ENCODE measurements at regions not wholly inside any gene's neighbourhood (a gene's known extent, or its start where the extent isn't known, plus 50 kb on each side); places are given as distances from the start of the nearest gene placed in this dataset.
A peak's percentile ranks its signal among the peaks of the same experiment; 100 is the strongest.

DNA sequence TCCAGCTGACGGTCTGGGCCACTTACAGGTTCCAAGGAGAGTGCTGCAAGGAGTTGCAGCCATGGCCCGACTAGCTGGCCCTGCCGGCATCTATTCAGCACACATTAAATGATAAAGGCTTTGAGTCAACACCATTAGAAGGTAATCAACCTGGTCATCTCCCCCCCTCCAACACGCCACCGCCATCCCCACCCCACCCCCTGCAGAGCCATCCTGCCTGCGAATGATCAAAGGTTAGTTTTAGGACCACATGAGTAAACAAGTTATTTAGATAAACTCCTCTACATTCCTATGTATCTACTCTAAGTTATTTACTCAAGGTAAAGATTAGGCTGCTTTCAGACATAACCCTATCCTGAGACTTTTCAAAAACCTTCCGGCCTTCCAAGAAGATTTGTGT lies 349.3 kb upstream of the SLC39A10 start:
- BruUV-seq (replicated peaks): no TSS peak
- CTCF ChIA-PET: no interaction called here
- Histone ChIP-seq H2AFZ (ENCODE audit: low read length) (no peak overlapping the region), H3K4me1 (ENCODE audit: insufficient read depth, low read length) (no peaks in the 10 kb centered on the region), H3K79me2 (ENCODE audit: low read length) (no peaks in the 10 kb centered on the region), H3K4me3 (ENCODE audit: low read length) (no peak overlapping the region), H3K9me2 (replicated peaks; ENCODE audit: low read length) (no peaks in the 10 kb centered on the region), H3F3A (ENCODE audit: low read length, unreplicated experiment) (no peaks in the 10 kb centered on the region), H3K4me2 (ENCODE audit: low read length) (0 out of 2 replicates have a peak overlapping the region, but pooled peaks have one; percentile 15), H3K27ac (ENCODE audit: low read length) (no peak overlapping the region), H3K27me3 (ENCODE audit: low read length) (no peaks in the 10 kb centered on the region), H3K9ac (ENCODE audit: low read length) (no peak overlapping the region), H3K9me3 (ENCODE audit: low read length) (no peaks in the 10 kb centered on the region), H3K36me3 (ENCODE audit: low read depth, low read length) (no peaks in the 10 kb centered on the region), H4K20me1 (ENCODE audit: low read length) (no peaks in the 10 kb centered on the region)
- intact Hi-C loops (cut with micrococcal nuclease): loop anchor here (10.0 kb wide), 1 partner anchor 273 kb away; no protein-coding TSS in a partner anchor
- POLR2A ChIA-PET (ENCODE audit: unreplicated experiment): no interaction called here
- TF ChIP-seq EZH2phosphoT487 (IDR thresholded peaks at IDR 0.05; ENCODE audit: borderline replicate concordance, low read length) (no peak), EZH2 (IDR thresholded peaks at IDR 0.05; ENCODE audit: low read length, unreplicated experiment) (no peak)
- TF ChIP-seq, protein P1, sequence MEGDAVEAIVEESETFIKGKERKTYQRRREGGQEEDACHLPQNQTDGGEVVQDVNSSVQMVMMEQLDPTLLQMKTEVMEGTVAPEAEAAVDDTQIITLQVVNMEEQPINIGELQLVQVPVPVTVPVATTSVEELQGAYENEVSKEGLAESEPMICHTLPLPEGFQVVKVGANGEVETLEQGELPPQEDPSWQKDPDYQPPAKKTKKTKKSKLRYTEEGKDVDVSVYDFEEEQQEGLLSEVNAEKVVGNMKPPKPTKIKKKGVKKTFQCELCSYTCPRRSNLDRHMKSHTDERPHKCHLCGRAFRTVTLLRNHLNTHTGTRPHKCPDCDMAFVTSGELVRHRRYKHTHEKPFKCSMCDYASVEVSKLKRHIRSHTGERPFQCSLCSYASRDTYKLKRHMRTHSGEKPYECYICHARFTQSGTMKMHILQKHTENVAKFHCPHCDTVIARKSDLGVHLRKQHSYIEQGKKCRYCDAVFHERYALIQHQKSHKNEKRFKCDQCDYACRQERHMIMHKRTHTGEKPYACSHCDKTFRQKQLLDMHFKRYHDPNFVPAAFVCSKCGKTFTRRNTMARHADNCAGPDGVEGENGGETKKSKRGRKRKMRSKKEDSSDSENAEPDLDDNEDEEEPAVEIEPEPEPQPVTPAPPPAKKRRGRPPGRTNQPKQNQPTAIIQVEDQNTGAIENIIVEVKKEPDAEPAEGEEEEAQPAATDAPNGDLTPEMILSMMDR (conservative IDR thresholded peaks at IDR 0.05; ENCODE audit: low read depth, low read length): no peak
- peak; percentile 14 for DNase-seq
- peak; percentile 56 for ATAC-seq

DNA sequence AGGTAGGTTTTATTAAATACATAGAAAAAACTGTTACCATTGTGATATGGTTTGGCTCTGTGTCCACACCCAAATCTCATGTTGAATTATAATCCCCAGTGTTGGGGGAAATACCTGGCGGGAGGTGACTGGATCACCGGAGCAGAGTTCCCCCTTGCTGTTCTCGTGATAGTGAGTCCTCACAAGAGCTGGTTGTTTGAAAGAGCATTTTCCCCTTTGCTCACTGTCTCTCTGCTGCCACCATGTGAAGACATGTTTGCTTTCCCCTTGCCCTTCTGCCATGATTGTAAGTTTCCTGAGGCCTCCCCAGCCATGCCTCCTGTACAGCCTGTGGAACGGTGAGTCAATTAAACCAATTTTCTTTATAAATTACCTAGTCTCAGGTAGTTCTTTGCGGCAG lies 352.7 kb upstream of the SLC39A10 start:
- CTCF ChIA-PET: no interaction called here
- intact Hi-C loops (cut with micrococcal nuclease): loop anchor here (5.0 to 10.0 kb wide), 2 partner anchors 270 to 752 kb away; no protein-coding TSS in a partner anchor
- no peaks in the 10 kb centered on the region for H4K20me1 ChIP-seq (ENCODE audit: low read length)
- no peaks in the 10 kb centered on the region for H3K79me2 ChIP-seq (ENCODE audit: low read length)
- H3K9me2 ChIP-seq (replicated peaks; ENCODE audit: low read length): no peaks in the 10 kb centered on the region
- POLR2A ChIA-PET (ENCODE audit: unreplicated experiment): no interaction called here
- no peak overlapping the region for H3K4me2 ChIP-seq (ENCODE audit: low read length)
- no peak overlapping the region for H3K27ac ChIP-seq (ENCODE audit: low read length)
- H3K27me3 ChIP-seq (ENCODE audit: low read length): no peaks in the 10 kb centered on the region
- H3F3A ChIP-seq (ENCODE audit: low read length, unreplicated experiment): no peaks in the 10 kb centered on the region
- TF ChIP-seq, protein P1 (conservative IDR thresholded peaks at IDR 0.05; ENCODE audit: low read depth, low read length): peak; percentile 53; the same call in 1 of the 2 replicates
- TF ChIP-seq EZH2 (IDR thresholded peaks at IDR 0.05; ENCODE audit: low read length, unreplicated experiment) (no peak), EZH2phosphoT487 (IDR thresholded peaks at IDR 0.05; ENCODE audit: borderline replicate concordance, low read length) (no peak)
- DNase-seq (peak; percentile 45), ATAC-seq (peak; percentile 57)
- no peaks in the 10 kb centered on the region for H3K9me3 ChIP-seq (ENCODE audit: low read length)
- BruUV-seq (replicated peaks): no TSS peak
- no peak overlapping the region for H2AFZ ChIP-seq (ENCODE audit: low read length)
- no peaks in the 10 kb centered on the region for H3K36me3 ChIP-seq (ENCODE audit: low read depth, low read length)
- no peaks in the 10 kb centered on the region for H3K4me1 ChIP-seq (ENCODE audit: insufficient read depth, low read length)
- H3K9ac ChIP-seq (ENCODE audit: low read length): no peak overlapping the region
- no peak overlapping the region for H3K4me3 ChIP-seq (ENCODE audit: low read length)

DNA sequence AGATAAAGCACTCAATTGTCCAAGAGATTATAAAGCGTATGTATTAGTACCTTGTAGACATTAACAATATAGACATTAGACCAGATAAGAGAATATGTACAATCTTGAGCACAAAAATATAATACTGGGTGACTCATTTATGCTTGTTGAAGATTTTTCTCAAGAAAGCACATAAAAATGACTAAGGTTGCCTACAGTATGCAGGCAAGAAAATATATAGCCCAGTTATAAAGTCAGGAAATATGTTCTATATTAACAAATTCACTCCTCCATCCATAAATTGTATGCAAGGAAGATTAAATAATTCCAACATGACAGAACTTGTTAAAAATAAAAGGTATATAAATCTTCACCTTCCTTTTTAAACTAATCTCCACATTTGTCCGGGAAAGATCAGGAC lies 356.4 kb upstream of the SLC39A10 start:
- Histone ChIP-seq H3K4me1 (ENCODE audit: insufficient read depth, low read length) (no peaks in the 10 kb centered on the region), H2AFZ (ENCODE audit: low read length) (no peak overlapping the region), H3K27ac (ENCODE audit: low read length) (no peak overlapping the region), H3K9me3 (ENCODE audit: low read length) (no peaks in the 10 kb centered on the region), H4K20me1 (ENCODE audit: low read length) (no peaks in the 10 kb centered on the region), H3K4me2 (ENCODE audit: low read length) (no peak overlapping the region), H3F3A (ENCODE audit: low read length, unreplicated experiment) (no peaks in the 10 kb centered on the region), H3K79me2 (ENCODE audit: low read length) (no peaks in the 10 kb centered on the region), H3K27me3 (ENCODE audit: low read length) (no peaks in the 10 kb centered on the region), H3K9ac (ENCODE audit: low read length) (no peak overlapping the region), H3K36me3 (ENCODE audit: low read depth, low read length) (no peaks in the 10 kb centered on the region), H3K4me3 (ENCODE audit: low read length) (no peak overlapping the region), H3K9me2 (replicated peaks; ENCODE audit: low read length) (no peaks in the 10 kb centered on the region)
- BruUV-seq (replicated peaks): no TSS peak
- no peak for TF ChIP-seq EZH2phosphoT487 (IDR thresholded peaks at IDR 0.05; ENCODE audit: borderline replicate concordance, low read length)
- TF ChIP-seq EZH2 (IDR thresholded peaks at IDR 0.05; ENCODE audit: low read length, unreplicated experiment): no peak
- TF ChIP-seq, protein P1 (conservative IDR thresholded peaks at IDR 0.05; ENCODE audit: low read depth, low read length): no peak
- DNase-seq (no peak), ATAC-seq (no peak)
- intact Hi-C loops (cut with micrococcal nuclease): loop anchor here (5.0 to 10.0 kb wide), 2 partner anchors 266 to 748 kb away; no protein-coding TSS in a partner anchor
- ChIA-PET CTCF (no interaction called here), POLR2A (ENCODE audit: unreplicated experiment) (no interaction called here)
